ENCODE measurements at regions not wholly inside any gene's neighbourhood (a gene's known extent, or its start where the extent isn't known, plus 50 kb on each side); places are given as distances from the start of the nearest gene placed in this dataset.
"Not testable (repeated sequence)": the region's sequence is repeated elsewhere in the genome, so short reads cannot be mapped to it uniquely, and the experiment has no call there.

GRCh38 chr20:50449738-50450492, 60.3 kb upstream of the PTPN1 start:
- H3K27me3 Mint-ChIP-seq: peaks cover 66% of the 10 kb centered on the region
- H3K9me3 Mint-ChIP-seq: no peaks in the 10 kb centered on the region
- H3K27ac Mint-ChIP-seq: no peak overlapping the region
- H3K36me3 Mint-ChIP-seq (ENCODE audit: low read depth): no peaks in the 10 kb centered on the region
- peaks cover 28% of the 10 kb centered on the region for H3K4me1 Mint-ChIP-seq (ENCODE audit: low read depth)
- H3K4me3 Mint-ChIP-seq: no peak overlapping the region

DNA sequence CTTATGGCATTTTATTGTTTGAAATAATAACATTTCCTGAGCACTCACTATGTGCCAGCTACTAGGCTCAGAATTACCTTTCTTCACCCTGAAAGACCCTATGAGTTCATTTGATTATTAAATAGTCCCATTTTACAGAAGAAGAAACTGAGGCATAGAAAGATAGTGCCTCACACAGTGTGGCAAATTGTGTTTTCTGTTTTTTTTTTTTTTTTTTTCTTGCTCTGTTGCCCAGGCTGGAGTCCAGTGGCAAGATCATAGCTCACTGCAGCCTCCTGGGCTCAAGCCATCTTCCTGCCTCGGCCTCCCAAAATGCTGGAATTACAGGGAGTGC, 59.7 kb upstream of the PTPN1 start:
- no peaks in the 10 kb centered on the region for H3K36me3 Mint-ChIP-seq (ENCODE audit: low read depth)
- H3K27ac Mint-ChIP-seq: peak overlapping the region; percentile 69
- peak overlapping the region; percentile 53 for H3K4me3 Mint-ChIP-seq
- peaks cover 66% of the 10 kb centered on the region for H3K27me3 Mint-ChIP-seq
- no peaks in the 10 kb centered on the region for H3K9me3 Mint-ChIP-seq
- H3K4me1 Mint-ChIP-seq (ENCODE audit: low read depth): peaks cover 28% of the 10 kb centered on the region

DNA sequence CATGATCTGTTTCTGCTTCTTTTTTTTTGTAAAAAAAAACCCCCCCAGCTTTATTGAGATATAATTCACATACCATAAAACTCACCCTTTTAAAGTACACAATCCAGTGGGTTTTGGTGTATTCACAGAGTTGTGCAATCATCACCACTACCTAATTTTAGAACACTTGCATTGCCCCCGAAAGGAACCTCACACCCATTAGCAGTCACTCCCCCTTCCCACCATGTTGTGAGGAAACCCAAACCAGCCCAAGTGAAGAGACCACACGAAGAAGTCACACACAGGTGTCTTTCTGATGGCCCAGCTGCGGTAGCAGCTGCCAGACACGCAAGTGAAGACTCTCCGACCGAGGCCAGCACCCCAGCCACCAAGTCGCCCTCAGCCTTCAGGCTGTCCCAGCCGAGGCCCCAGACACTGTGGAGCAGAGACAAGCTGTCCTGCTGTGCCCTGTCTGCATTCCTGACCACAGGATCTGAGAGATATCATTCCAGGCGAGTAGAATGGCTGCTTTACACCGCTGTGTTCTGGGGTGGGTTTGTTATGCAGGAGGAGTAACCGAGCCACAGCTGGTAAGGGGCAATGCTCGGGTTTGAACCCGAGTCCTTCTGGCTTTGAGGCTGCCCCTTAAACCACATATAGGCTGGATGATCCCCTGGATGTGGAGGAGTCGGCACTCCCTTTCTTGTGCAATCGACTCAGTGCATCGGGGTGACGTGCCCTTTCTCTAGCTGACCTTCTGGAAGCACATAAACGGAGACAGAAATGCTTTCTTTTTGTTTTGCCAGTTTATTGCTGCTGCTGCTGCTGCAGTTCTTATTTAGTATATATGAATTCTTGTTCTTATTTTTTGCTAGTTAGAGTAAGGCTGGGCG, 59.1 kb upstream of the PTPN1 start:
- Mint-ChIP-seq H3K9me3 (no peaks in the 10 kb centered on the region), H3K27me3 (peaks cover 66% of the 10 kb centered on the region), H3K36me3 (ENCODE audit: low read depth) (no peaks in the 10 kb centered on the region), H3K4me1 (ENCODE audit: low read depth) (peaks cover 28% of the 10 kb centered on the region), H3K4me3 (peak overlapping the region; percentile 53), H3K27ac (peak overlapping the region; percentile 69)

GRCh38 chr20:50451792-50452425, 58.3 kb upstream of the PTPN1 start:
- Mint-ChIP-seq H3K27ac (peak overlapping the region; percentile 21), H3K27me3 (peaks cover 72% of the 10 kb centered on the region), H3K4me1 (ENCODE audit: low read depth) (peaks cover 22% of the 10 kb centered on the region)
- H3K9me3 Mint-ChIP-seq; H3K4me3 Mint-ChIP-seq; H3K36me3 Mint-ChIP-seq (ENCODE audit: low read depth): not testable (repeated sequence)

DNA sequence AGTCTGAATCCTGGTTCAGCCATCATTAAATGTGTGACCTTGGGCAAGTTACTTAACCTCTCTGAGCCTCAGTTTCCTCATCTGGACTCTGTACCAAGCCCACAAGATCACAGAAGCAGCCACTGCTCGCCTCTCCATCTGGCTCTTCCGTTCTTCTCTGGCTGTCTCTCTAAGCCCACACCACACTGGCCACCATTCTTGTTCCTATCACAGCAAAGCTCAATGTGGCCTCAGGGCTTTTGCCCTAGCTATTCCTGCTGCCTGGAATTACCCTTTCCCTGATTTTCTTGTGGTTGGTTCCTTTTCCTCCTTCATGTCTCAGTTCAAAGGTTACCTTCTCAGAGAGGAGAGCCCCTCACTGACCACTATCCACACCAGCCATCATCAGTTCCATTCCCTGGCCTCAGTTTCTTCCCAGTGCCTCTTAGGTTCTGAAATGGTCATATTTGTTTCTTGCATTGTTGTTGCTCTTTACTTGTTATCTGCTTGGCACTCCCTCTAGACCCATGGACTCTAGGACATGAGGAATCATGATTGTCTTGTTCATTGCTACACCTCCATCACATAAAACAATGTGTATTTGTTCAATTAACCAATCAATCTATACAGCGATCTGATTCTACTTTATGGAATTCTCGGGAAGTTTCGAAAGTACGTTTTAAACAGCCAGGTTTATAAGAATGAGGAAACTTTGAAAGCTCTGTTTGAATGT, 56.5 kb upstream of the PTPN1 start:
- Mint-ChIP-seq H3K4me1 (ENCODE audit: low read depth) (peaks cover 22% of the 10 kb centered on the region), H3K27me3 (peaks cover 58% of the 10 kb centered on the region), H3K36me3 (ENCODE audit: low read depth) (no peaks in the 10 kb centered on the region), H3K9me3 (no peaks in the 10 kb centered on the region), H3K27ac (no peak overlapping the region), H3K4me3 (no peak overlapping the region)

DNA sequence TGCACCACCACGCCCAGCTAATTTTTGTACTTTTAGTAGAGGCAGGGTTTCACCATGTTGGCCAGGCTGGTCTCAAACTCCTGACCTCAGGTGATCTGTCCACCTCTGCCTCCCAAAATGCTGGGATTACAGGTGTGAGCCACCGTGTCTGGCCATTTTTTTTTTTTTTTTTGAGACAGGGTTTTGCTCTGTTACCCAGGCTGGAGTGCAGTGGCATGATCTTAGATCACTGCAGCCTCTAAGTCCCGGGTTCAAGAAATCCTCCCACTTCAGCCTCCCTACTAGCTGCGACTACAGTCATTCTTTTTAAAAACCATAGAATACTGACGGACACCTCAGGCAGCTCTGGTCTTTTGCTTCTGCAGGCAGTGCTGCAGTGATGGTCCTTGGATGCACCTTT, 54.9 kb upstream of the PTPN1 start:
- H3K27ac Mint-ChIP-seq; H3K36me3 Mint-ChIP-seq (ENCODE audit: low read depth); H3K4me3 Mint-ChIP-seq; H3K9me3 Mint-ChIP-seq: not testable (repeated sequence)
- Mint-ChIP-seq H3K4me1 (ENCODE audit: low read depth) (peaks cover 15% of the 10 kb centered on the region), H3K27me3 (peaks cover 52% of the 10 kb centered on the region)

GRCh38 chr20:50455656-50456451, 54.3 kb upstream of the PTPN1 start:
- no peaks in the 10 kb centered on the region for H3K9me3 Mint-ChIP-seq
- H3K36me3 Mint-ChIP-seq (ENCODE audit: low read depth): no peaks in the 10 kb centered on the region
- H3K4me1 Mint-ChIP-seq (ENCODE audit: low read depth): peaks cover 12% of the 10 kb centered on the region
- no peak overlapping the region for H3K27ac Mint-ChIP-seq
- H3K4me3 Mint-ChIP-seq: no peak overlapping the region
- H3K27me3 Mint-ChIP-seq: peaks cover 46% of the 10 kb centered on the region

- Mint-ChIP-seq H3K27ac (no peak overlapping the region), H3K9me3 (no peaks in the 10 kb centered on the region), H3K27me3 (peaks cover 38% of the 10 kb centered on the region), H3K4me3 (no peak overlapping the region), H3K36me3 (ENCODE audit: low read depth) (no peaks in the 10 kb centered on the region), H3K4me1 (ENCODE audit: low read depth) (peaks cover 5% of the 10 kb centered on the region)
These were observed 53.5 kb upstream of the PTPN1 start for GRCh38 chr20:50456452-50457324.

DNA sequence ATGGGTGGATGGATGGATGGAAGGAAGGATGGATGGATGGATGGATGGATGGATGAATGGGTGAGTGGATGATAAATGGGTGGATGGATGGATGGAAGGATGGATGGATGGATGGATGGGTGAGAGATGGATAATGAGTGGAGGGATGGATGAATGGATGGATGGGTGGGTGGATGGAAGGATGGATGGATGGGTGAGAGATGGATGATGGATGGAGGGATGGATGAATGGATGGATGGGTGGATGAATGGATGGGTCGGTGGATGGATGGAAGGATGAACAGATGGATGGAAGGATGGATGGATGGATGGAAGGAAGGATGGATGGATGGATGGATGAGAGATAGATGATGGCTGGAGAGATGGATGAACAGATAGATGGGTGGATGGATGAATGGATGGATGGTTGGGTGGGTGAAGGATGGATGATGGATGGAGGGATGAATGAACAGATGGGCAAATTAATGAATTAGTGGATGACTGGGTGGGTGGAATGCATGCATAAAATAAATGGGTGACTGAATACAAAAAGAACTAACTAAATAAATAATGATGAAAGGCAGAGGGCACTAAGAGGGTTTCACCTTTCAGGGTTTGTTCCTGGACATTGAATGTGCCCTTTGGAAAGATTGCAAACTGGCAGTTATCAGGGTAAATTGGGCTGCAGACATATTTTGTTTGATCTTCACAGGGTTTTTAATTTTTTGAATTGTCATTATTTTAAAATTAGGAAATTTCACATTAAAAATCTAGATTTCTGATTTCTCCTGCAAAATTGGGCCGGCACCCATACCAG, 50.9 kb upstream of the PTPN1 start:
- no peak overlapping the region for H3K4me3 Mint-ChIP-seq
- no peaks in the 10 kb centered on the region for H3K36me3 Mint-ChIP-seq (ENCODE audit: low read depth)
- H3K27me3 Mint-ChIP-seq: peaks cover 17% of the 10 kb centered on the region
- H3K4me1 Mint-ChIP-seq (ENCODE audit: low read depth): peaks cover 5% of the 10 kb centered on the region
- H3K9me3 Mint-ChIP-seq: no peaks in the 10 kb centered on the region
- H3K27ac Mint-ChIP-seq: no peak overlapping the region

DNA sequence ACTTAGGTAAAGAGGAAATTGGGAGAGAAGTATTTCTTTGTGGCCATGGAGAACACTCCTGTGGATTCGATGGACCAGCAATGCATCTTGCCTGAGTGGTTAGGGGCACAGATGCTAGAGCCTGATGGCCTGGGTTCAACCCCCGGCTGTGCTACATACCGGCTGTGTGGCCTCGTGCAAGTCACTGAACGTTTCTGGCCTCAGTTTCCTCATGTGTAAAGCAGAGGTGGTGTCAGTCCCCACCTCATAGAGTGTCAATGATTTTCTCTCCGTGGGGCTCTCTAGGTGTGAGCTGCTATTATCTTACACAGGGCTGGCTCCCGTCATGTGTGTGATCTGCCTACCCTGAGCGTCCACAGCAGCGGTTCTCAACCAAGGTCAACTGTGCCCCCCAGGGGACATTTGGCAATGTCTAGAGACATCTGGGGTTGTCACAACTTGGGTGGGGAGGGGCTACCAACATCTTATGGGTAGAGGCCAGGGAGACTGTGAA, 50.0 kb upstream of the PTPN1 start:
- H3K27me3 Mint-ChIP-seq: peaks cover 12% of the 10 kb centered on the region
- no peak overlapping the region for H3K27ac Mint-ChIP-seq
- H3K36me3 Mint-ChIP-seq (ENCODE audit: low read depth): no peaks in the 10 kb centered on the region
- peaks cover 5% of the 10 kb centered on the region for H3K4me1 Mint-ChIP-seq (ENCODE audit: low read depth)
- H3K4me3 Mint-ChIP-seq: no peak overlapping the region
- no peaks in the 10 kb centered on the region for H3K9me3 Mint-ChIP-seq

Data from stimulated activated naive CD8-positive, alpha-beta T cell treated with anti-CD3 and anti-CD28 coated beads, Interleukin-15, Interleukin-2, amounts not matched to agents 100 ng/mL and 50 ng/mL, for 24 hours (primary cell).